22Rv1 (cell line): ENCODE measurements at regions not wholly inside any gene's neighbourhood (a gene's known extent, or its start where the extent isn't known, plus 50 kb on each side); places are given as distances from the start of the nearest gene placed in this dataset.

Experiments
- ZFX ChIP-seq: fragments of 450-650 bp; IDR thresholded peaks from 2 replicates; pipeline ENCODE4 v1.6.1; 2017; ENCODE audit warnings: antibody characterized with exemption, borderline replicate concordance
- TF ChIP-seq, protein P1 (sequence below): fragments of 450-650 bp; IDR thresholded peaks from 2 replicates; pipeline ENCODE4 v1.5.1; 2017; ENCODE audit warnings: mild to moderate bottlenecking

DNA sequence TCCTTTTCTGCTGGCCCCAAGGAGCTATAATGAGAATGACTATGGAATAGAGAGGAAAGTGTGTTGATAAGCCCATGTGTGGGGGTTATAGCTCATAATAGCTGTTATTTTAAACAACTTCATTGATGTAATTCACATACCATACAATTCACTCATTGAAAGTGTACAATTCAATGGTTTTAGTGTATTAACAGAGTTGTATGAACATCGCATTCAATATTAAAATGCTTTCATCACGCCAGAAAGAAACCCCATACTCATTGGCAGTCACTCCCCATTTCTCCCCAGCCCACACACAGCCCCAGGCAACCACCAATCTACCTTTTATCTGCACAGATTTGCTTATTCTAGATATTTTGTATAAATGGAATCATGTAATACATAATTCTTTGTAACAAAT, 139.6 kb upstream of the CYP1B1 start:
- TF ChIP-seq, protein P1, sequence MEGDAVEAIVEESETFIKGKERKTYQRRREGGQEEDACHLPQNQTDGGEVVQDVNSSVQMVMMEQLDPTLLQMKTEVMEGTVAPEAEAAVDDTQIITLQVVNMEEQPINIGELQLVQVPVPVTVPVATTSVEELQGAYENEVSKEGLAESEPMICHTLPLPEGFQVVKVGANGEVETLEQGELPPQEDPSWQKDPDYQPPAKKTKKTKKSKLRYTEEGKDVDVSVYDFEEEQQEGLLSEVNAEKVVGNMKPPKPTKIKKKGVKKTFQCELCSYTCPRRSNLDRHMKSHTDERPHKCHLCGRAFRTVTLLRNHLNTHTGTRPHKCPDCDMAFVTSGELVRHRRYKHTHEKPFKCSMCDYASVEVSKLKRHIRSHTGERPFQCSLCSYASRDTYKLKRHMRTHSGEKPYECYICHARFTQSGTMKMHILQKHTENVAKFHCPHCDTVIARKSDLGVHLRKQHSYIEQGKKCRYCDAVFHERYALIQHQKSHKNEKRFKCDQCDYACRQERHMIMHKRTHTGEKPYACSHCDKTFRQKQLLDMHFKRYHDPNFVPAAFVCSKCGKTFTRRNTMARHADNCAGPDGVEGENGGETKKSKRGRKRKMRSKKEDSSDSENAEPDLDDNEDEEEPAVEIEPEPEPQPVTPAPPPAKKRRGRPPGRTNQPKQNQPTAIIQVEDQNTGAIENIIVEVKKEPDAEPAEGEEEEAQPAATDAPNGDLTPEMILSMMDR, result no peak
- TF ChIP-seq ZFX, result no peak
